ENCODE measurements at regions not wholly inside any gene's neighbourhood (a gene's known extent, or its start where the extent isn't known, plus 50 kb on each side); places are given as distances from the start of the nearest gene placed in this dataset.

DNA sequence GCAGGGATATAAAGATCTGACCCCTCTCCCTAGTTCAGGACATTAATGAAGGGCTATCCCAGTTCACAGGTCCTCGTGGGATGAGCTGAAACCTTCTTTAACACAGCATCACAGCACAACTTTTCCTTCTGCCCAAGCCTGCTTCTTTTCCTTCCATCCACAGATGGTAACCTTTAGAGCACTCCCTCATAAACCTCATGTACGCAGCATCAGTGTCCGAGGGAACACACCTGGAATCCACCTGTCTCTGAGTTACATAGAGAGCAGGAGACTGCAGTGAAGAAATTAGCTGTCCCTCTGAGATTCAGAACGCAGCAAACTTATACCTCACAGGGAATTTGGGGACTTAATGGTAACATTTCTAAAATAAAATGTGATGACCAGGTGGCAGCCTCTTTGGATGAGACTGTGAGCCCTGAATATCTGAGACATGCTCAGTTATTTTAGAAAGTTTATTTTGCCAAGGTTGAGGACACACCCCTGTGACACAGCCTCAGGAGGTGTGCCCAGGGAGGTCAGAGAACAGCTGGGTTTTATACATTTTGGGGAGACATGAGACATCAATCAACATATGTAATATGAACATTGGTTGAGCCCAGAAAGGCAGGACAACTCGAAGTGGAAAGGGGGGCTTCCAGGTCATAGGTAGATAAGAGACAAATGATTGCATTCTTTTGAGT lies 73.8 kb upstream of the PACRGL start:
- TF ChIP-seq, protein P1, sequence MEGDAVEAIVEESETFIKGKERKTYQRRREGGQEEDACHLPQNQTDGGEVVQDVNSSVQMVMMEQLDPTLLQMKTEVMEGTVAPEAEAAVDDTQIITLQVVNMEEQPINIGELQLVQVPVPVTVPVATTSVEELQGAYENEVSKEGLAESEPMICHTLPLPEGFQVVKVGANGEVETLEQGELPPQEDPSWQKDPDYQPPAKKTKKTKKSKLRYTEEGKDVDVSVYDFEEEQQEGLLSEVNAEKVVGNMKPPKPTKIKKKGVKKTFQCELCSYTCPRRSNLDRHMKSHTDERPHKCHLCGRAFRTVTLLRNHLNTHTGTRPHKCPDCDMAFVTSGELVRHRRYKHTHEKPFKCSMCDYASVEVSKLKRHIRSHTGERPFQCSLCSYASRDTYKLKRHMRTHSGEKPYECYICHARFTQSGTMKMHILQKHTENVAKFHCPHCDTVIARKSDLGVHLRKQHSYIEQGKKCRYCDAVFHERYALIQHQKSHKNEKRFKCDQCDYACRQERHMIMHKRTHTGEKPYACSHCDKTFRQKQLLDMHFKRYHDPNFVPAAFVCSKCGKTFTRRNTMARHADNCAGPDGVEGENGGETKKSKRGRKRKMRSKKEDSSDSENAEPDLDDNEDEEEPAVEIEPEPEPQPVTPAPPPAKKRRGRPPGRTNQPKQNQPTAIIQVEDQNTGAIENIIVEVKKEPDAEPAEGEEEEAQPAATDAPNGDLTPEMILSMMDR (conservative IDR thresholded peaks at IDR 0.05; ENCODE audit: low read length) = no peak
- no peak for TF ChIP-seq EZH2phosphoT487 (IDR thresholded peaks at IDR 0.05; ENCODE audit: borderline replicate concordance, low read depth, low read length)

Data from OCI-LY7 (cell line).